ENCODE measurements at regions not wholly inside any gene's neighbourhood (a gene's known extent, or its start where the extent isn't known, plus 50 kb on each side); places are given as distances from the start of the nearest gene placed in this dataset.

GRCh38 chr7:42650171-42650570, 261.7 kb downstream of the C7orf25 start:
- no peaks in the 10 kb centered on the region for H4K20me1 ChIP-seq (ENCODE audit: low read depth, low read length)
- H3K36me3 ChIP-seq (ENCODE audit: low read length): no peaks in the 10 kb centered on the region
- H3K4me3 ChIP-seq (ENCODE audit: insufficient read depth, low read length, poor library complexity, severe bottlenecking): no peak overlapping the region
- H3K79me2 ChIP-seq (ENCODE audit: insufficient read depth, low read length): no peaks in the 10 kb centered on the region
- H3K27me3 ChIP-seq (ENCODE audit: low read length): no peaks in the 10 kb centered on the region
- no peak overlapping the region for H2AFZ ChIP-seq (ENCODE audit: low read depth, low read length, severe bottlenecking)
- H3K4me2 ChIP-seq (ENCODE audit: low read depth, low read length, poor library complexity, severe bottlenecking): no peak overlapping the region
- no peaks in the 10 kb centered on the region for H3F3A ChIP-seq (ENCODE audit: insufficient read depth)
- no peaks in the 10 kb centered on the region for H3K9me3 ChIP-seq (ENCODE audit: insufficient read depth, low read length)
- no peaks in the 10 kb centered on the region for H3K9me2 ChIP-seq (replicated peaks; ENCODE audit: insufficient read depth, low read length)
- H3K27ac ChIP-seq (ENCODE audit: low read depth, low read length): no peak overlapping the region
- TF ChIP-seq EZH2phosphoT487 (conservative IDR thresholded peaks at IDR 0.05; ENCODE audit: low read length) (no peak), CTCF (IDR thresholded peaks at IDR 0.05; ENCODE audit: insufficient read depth, low read length, poor library complexity, severe bottlenecking) (no peak)
- no peak overlapping the region for H3K9ac ChIP-seq (ENCODE audit: low read length)

DNA sequence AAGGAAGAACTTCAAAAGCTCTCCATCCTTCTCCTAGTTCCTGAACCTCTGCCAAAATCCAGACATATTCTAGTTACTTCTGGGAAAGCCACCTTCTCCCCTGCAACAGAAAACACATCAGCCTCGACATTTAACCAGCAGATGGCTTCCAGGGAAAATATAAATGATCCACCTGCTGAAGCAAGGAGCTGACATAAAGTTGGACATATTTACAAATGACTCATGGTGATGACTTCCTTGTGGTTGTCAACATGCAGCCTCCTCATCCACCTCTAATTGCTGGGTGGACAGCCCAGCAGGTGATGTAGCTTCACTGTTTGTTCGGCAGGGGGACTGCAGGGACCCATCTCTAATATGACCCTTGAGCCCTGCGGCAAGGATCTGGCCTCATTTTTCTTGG, 266.0 kb downstream of the C7orf25 start:
- no peak overlapping the region for H2AFZ ChIP-seq (ENCODE audit: low read depth, low read length, severe bottlenecking)
- H4K20me1 ChIP-seq (ENCODE audit: low read depth, low read length): no peaks in the 10 kb centered on the region
- no peaks in the 10 kb centered on the region for H3K27me3 ChIP-seq (ENCODE audit: low read length)
- no peak overlapping the region for H3K4me2 ChIP-seq (ENCODE audit: low read depth, low read length, poor library complexity, severe bottlenecking)
- TF ChIP-seq EZH2phosphoT487 (conservative IDR thresholded peaks at IDR 0.05; ENCODE audit: low read length) (no peak), CTCF (IDR thresholded peaks at IDR 0.05; ENCODE audit: insufficient read depth, low read length, poor library complexity, severe bottlenecking) (no peak)
- no peaks in the 10 kb centered on the region for H3F3A ChIP-seq (ENCODE audit: insufficient read depth)
- no peaks in the 10 kb centered on the region for H3K36me3 ChIP-seq (ENCODE audit: low read length)
- H3K9ac ChIP-seq (ENCODE audit: low read length): no peak overlapping the region
- no peaks in the 10 kb centered on the region for H3K9me2 ChIP-seq (replicated peaks; ENCODE audit: insufficient read depth, low read length)
- H3K79me2 ChIP-seq (ENCODE audit: insufficient read depth, low read length): no peaks in the 10 kb centered on the region
- no peak overlapping the region for H3K4me3 ChIP-seq (ENCODE audit: insufficient read depth, low read length, poor library complexity, severe bottlenecking)
- H3K9me3 ChIP-seq (ENCODE audit: insufficient read depth, low read length): peaks cover 7% of the 10 kb centered on the region; the same call in 1 of the 2 replicates
- H3K27ac ChIP-seq (ENCODE audit: low read depth, low read length): no peak overlapping the region

GRCh38 chr7:42642699-42643098, 269.2 kb downstream of the C7orf25 start:
- Histone ChIP-seq H2AFZ (ENCODE audit: low read depth, low read length, severe bottlenecking) (no peak overlapping the region), H3K27me3 (ENCODE audit: low read length) (no peaks in the 10 kb centered on the region), H3K9me2 (replicated peaks; ENCODE audit: insufficient read depth, low read length) (no peaks in the 10 kb centered on the region), H3K4me2 (ENCODE audit: low read depth, low read length, poor library complexity, severe bottlenecking) (no peak overlapping the region), H3K9me3 (ENCODE audit: insufficient read depth, low read length) (peaks cover 7% of the 10 kb centered on the region; the same call in 1 of the 2 replicates), H3K36me3 (ENCODE audit: low read length) (no peaks in the 10 kb centered on the region), H3K79me2 (ENCODE audit: insufficient read depth, low read length) (no peaks in the 10 kb centered on the region), H4K20me1 (ENCODE audit: low read depth, low read length) (no peaks in the 10 kb centered on the region), H3K9ac (ENCODE audit: low read length) (no peak overlapping the region), H3K27ac (ENCODE audit: low read depth, low read length) (no peak overlapping the region), H3F3A (ENCODE audit: insufficient read depth) (no peaks in the 10 kb centered on the region), H3K4me3 (ENCODE audit: insufficient read depth, low read length, poor library complexity, severe bottlenecking) (no peak overlapping the region)
- TF ChIP-seq CTCF (IDR thresholded peaks at IDR 0.05; ENCODE audit: insufficient read depth, low read length, poor library complexity, severe bottlenecking) (no peak), EZH2phosphoT487 (conservative IDR thresholded peaks at IDR 0.05; ENCODE audit: low read length) (no peak)

All from SU-DHL-6 (cell line).